Ovary (tissue), 3 donors: ENCODE measurements at regions not wholly inside any gene's neighbourhood (a gene's known extent, or its start where the extent isn't known, plus 50 kb on each side); places are given as distances from the start of the nearest gene placed in this dataset.

Experiments used
- EP300 ChIP-seq: sonication (generic); formaldehyde crosslinking; IDR thresholded peaks from one replicate; pipeline ENCODE4 v1.6.1; 2017; ENCODE audit warnings: antibody characterized with exemption
- POLR2A ChIP-seq: fragments of 450-650 bp; IDR thresholded peaks from one replicate; pipeline ENCODE4 v1.6.1; 2017; ENCODE audit warnings: antibody characterized with exemption, mild to moderate bottlenecking, moderate library complexity
- TF ChIP-seq, protein P1 (sequence below), 3 donors: fragments of 450-650 bp in 2 of 3; fragments of 200-600 bp in 1 of 3; IDR thresholded peaks; one replicate each; pipeline versions ENCODE4 v1.5.1 to v1.8.0; 2016 to 2022; ENCODE audit warnings: antibody characterized with exemption in 3 of 3, mild to moderate bottlenecking in 1 of 3
- donor health status: DM: no; HTN: no; CAD: no.

DNA sequence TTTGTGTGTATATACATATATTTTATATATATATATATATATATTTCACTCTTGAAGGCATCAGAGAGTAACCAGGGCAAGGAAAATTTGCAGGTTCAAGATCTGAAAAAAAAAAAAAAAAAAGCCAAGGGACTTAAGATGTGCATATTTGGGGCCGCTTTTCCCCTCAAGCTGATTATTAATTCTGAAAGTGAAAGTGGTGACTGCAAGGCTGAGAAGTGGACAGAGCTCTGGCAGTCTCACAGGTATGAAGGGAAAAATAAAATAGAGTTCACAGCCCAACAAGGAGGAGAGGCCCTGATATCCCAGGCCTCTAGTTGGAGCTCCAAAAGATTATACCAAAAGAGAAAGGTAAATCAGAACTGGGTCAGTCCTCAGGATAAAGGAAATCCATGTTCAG lies 234.4 kb upstream of the GAS1 start:
- TF ChIP-seq, protein P1, sequence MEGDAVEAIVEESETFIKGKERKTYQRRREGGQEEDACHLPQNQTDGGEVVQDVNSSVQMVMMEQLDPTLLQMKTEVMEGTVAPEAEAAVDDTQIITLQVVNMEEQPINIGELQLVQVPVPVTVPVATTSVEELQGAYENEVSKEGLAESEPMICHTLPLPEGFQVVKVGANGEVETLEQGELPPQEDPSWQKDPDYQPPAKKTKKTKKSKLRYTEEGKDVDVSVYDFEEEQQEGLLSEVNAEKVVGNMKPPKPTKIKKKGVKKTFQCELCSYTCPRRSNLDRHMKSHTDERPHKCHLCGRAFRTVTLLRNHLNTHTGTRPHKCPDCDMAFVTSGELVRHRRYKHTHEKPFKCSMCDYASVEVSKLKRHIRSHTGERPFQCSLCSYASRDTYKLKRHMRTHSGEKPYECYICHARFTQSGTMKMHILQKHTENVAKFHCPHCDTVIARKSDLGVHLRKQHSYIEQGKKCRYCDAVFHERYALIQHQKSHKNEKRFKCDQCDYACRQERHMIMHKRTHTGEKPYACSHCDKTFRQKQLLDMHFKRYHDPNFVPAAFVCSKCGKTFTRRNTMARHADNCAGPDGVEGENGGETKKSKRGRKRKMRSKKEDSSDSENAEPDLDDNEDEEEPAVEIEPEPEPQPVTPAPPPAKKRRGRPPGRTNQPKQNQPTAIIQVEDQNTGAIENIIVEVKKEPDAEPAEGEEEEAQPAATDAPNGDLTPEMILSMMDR (IDR thresholded peaks at IDR 0.05) = no peak
- TF ChIP-seq POLR2A (no peak), EP300 (no peak)
